ENCODE measurements at regions not wholly inside any gene's neighbourhood (a gene's known extent, or its start where the extent isn't known, plus 50 kb on each side); places are given as distances from the start of the nearest gene placed in this dataset.
"Not testable (repeated sequence)": the region's sequence is repeated elsewhere in the genome, so short reads cannot be mapped to it uniquely, and the experiment has no call there.

- no peaks in the 10 kb centered on the region for H3K27me3 ChIP-seq
- TF ChIP-seq Cebpa-rat (IDR thresholded peaks at IDR 0.05): no peak
- H3K4me1 ChIP-seq: no peaks in the 10 kb centered on the region
- no peak overlapping the region for H3K27ac ChIP-seq
- no peaks in the 10 kb centered on the region; the same call in 1 of the 2 replicates for H3K9me3 ChIP-seq
- no peak overlapping the region for H3K9ac ChIP-seq
- no peaks in the 10 kb centered on the region for H3K36me3 ChIP-seq
- no peaks in the 10 kb centered on the region for H4K20me1 ChIP-seq
- no peak overlapping the region for H3K4me3 ChIP-seq
- no peak overlapping the region for H3K4me2 ChIP-seq
Measured at GRCh38 chr10:25843551-25844170, 90.4 kb upstream of the MYO3A start.

GRCh38 chr10:25844716-25845115 lies 89.3 kb upstream of the MYO3A start:
- not testable (repeated sequence) for H3K4me2 ChIP-seq, H3K4me1 ChIP-seq, H3K27ac ChIP-seq, H4K20me1 ChIP-seq, H3K9me3 ChIP-seq, H3K9ac ChIP-seq, H3K36me3 ChIP-seq, H3K27me3 ChIP-seq, H3K4me3 ChIP-seq

- H3K27me3 ChIP-seq: no peaks in the 10 kb centered on the region
- no peak for TF ChIP-seq Cebpa-rat (IDR thresholded peaks at IDR 0.05)
Measured at GRCh38 chr10:25849268-25849667, 84.8 kb upstream of the MYO3A start.

GRCh38 chr10:25849988-25850387 lies 84.0 kb upstream of the MYO3A start:
- Histone ChIP-seq H4K20me1 (no peaks in the 10 kb centered on the region), H3K27me3 (no peaks in the 10 kb centered on the region), H3K4me3 (no peak overlapping the region), H3K4me2 (no peak overlapping the region), H3K9me3 (no peaks in the 10 kb centered on the region; the same call in 1 of the 2 replicates), H3K4me1 (no peaks in the 10 kb centered on the region), H3K9ac (no peak overlapping the region), H3K36me3 (no peaks in the 10 kb centered on the region), H3K27ac (no peak overlapping the region)
- no peak for TF ChIP-seq Cebpa-rat (IDR thresholded peaks at IDR 0.05)

More at GRCh38 chr10:25849268-25849667, 84.8 kb upstream of the MYO3A start:
- Histone ChIP-seq H3K27ac (no peak overlapping the region), H3K4me1 (no peaks in the 10 kb centered on the region), H3K4me3 (no peak overlapping the region), H4K20me1 (no peaks in the 10 kb centered on the region), H3K36me3 (no peaks in the 10 kb centered on the region), H3K4me2 (no peak overlapping the region), H3K9me3 (no peaks in the 10 kb centered on the region; the same call in 1 of the 2 replicates), H3K9ac (no peak overlapping the region)

- no peaks in the 10 kb centered on the region; the same call in 1 of the 2 replicates for H3K9me3 ChIP-seq
- TF ChIP-seq Cebpa-rat (IDR thresholded peaks at IDR 0.05): no peak
- H3K4me3 ChIP-seq: no peak overlapping the region
- no peaks in the 10 kb centered on the region for H3K36me3 ChIP-seq
- H3K27me3 ChIP-seq: no peaks in the 10 kb centered on the region
- H3K4me2 ChIP-seq: no peak overlapping the region
- H3K27ac ChIP-seq: no peak overlapping the region
- no peaks in the 10 kb centered on the region for H3K4me1 ChIP-seq
- H3K9ac ChIP-seq: no peak overlapping the region
- H4K20me1 ChIP-seq: no peaks in the 10 kb centered on the region
Measured at GRCh38 chr10:25851548-25851947, 82.5 kb upstream of the MYO3A start.

GRCh38 chr10:25852364-25852941 lies 81.6 kb upstream of the MYO3A start:
- Histone ChIP-seq H3K4me3 (no peak overlapping the region), H3K4me2 (no peak overlapping the region), H3K9ac (no peak overlapping the region), H3K27ac (no peak overlapping the region), H4K20me1 (no peaks in the 10 kb centered on the region), H3K36me3 (no peaks in the 10 kb centered on the region), H3K4me1 (no peaks in the 10 kb centered on the region), H3K27me3 (no peaks in the 10 kb centered on the region), H3K9me3 (no peaks in the 10 kb centered on the region; the same call in 1 of the 2 replicates)
- TF ChIP-seq Cebpa-rat (IDR thresholded peaks at IDR 0.05): no peak

GRCh38 chr10:25858076-25858475 lies 76.0 kb upstream of the MYO3A start:
- no peaks in the 10 kb centered on the region for H4K20me1 ChIP-seq
- no peaks in the 10 kb centered on the region for H3K36me3 ChIP-seq
- H3K27me3 ChIP-seq: no peaks in the 10 kb centered on the region
- H3K9me3 ChIP-seq: no peaks in the 10 kb centered on the region
- no peak overlapping the region for H3K4me2 ChIP-seq
- H3K4me1 ChIP-seq: no peaks in the 10 kb centered on the region
- TF ChIP-seq Cebpa-rat (IDR thresholded peaks at IDR 0.05): no peak
- H3K4me3 ChIP-seq: no peak overlapping the region
- H3K9ac ChIP-seq: no peak overlapping the region
- H3K27ac ChIP-seq: no peak overlapping the region

- Histone ChIP-seq H3K9me3 (peaks cover 6% of the 10 kb centered on the region; the same call in 1 of the 2 replicates), H3K4me1 (no peaks in the 10 kb centered on the region), H3K4me3 (no peak overlapping the region), H3K27me3 (no peaks in the 10 kb centered on the region), H3K27ac (no peak overlapping the region), H4K20me1 (no peaks in the 10 kb centered on the region), H3K4me2 (no peak overlapping the region), H3K9ac (no peak overlapping the region), H3K36me3 (no peaks in the 10 kb centered on the region)
- TF ChIP-seq Cebpa-rat (IDR thresholded peaks at IDR 0.05): no peak
Measured at GRCh38 chr10:25865267-25865666, 68.8 kb upstream of the MYO3A start.

GRCh38 chr10:25867321-25867720 lies 66.7 kb upstream of the MYO3A start:
- no peak overlapping the region for H3K27ac ChIP-seq
- no peak for TF ChIP-seq Cebpa-rat (IDR thresholded peaks at IDR 0.05)

GRCh38 chr10:25869067-25869591 lies 64.9 kb upstream of the MYO3A start:
- Histone ChIP-seq H3K4me2 (no peak overlapping the region), H3K27me3 (no peaks in the 10 kb centered on the region), H3K4me3 (no peak overlapping the region), H3K9me3 (peaks cover 6% of the 10 kb centered on the region; the same call in 1 of the 2 replicates), H3K4me1 (no peaks in the 10 kb centered on the region), H3K9ac (no peak overlapping the region), H3K27ac (no peak overlapping the region), H4K20me1 (no peaks in the 10 kb centered on the region), H3K36me3 (no peaks in the 10 kb centered on the region)
- no peak for TF ChIP-seq Cebpa-rat (IDR thresholded peaks at IDR 0.05)

More at GRCh38 chr10:25867321-25867720, 66.7 kb upstream of the MYO3A start:
- Histone ChIP-seq H3K4me1 (no peaks in the 10 kb centered on the region), H3K9me3 (peaks cover 6% of the 10 kb centered on the region; the same call in 1 of the 2 replicates), H4K20me1 (no peaks in the 10 kb centered on the region), H3K36me3 (no peaks in the 10 kb centered on the region), H3K9ac (no peak overlapping the region), H3K27me3 (no peaks in the 10 kb centered on the region), H3K4me3 (no peak overlapping the region), H3K4me2 (no peak overlapping the region)

Measured in BLaER1 (cell line).